ENCODE measurements at regions not wholly inside any gene's neighbourhood (a gene's known extent, or its start where the extent isn't known, plus 50 kb on each side); places are given as distances from the start of the nearest gene placed in this dataset.

GRCh38 chr15:97085731-97086130, 755.2 kb downstream of the NR2F2 start:
- Mint-ChIP-seq H3K4me3 (no peak overlapping the region), H3K9me3 (peaks cover 10% of the 10 kb centered on the region), H3K36me3 (ENCODE audit: low read depth) (no peaks in the 10 kb centered on the region), H3K4me1 (no peaks in the 10 kb centered on the region), H3K27ac (no peak overlapping the region), H3K27me3 (no peaks in the 10 kb centered on the region)
- ChIA-PET CTCF (no interaction called here), POLR2A (no interaction called here)
- no peak for DNase-seq

GRCh38 chr15:97087006-97087741, 756.7 kb downstream of the NR2F2 start:
- Mint-ChIP-seq H3K4me1 (no peaks in the 10 kb centered on the region), H3K9me3 (peaks cover 10% of the 10 kb centered on the region), H3K27ac (no peak overlapping the region), H3K36me3 (ENCODE audit: low read depth) (no peaks in the 10 kb centered on the region), H3K4me3 (no peak overlapping the region), H3K27me3 (no peaks in the 10 kb centered on the region)
- ChIA-PET POLR2A (no interaction called here), CTCF (interaction anchor here (0.7 kb wide), 1 partner anchor 1485 kb away, joined by 3 read pairs; no protein-coding TSS in a partner anchor)
- DNase-seq = no peak

DNA sequence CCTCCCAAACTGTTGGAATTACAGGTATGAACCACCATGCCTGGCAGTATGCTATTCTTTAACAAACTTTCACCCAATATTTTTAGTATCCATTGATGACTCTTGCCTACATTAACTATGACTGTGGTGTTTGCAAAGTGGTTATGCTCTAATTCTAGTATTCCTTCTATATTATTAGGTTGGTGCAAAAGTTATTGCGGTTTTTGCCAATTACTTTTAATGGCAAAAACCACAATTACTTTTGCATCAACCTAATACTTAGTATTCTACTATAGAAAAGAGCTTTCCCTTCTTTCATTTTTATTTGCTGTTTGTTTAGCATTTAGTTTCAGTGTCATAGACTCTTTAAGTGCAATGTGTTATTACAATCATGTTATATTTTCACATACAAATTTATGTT, 760.6 kb downstream of the NR2F2 start:
- Mint-ChIP-seq H3K36me3 (ENCODE audit: low read depth) (no peaks in the 10 kb centered on the region), H3K27ac (no peak overlapping the region), H3K4me1 (no peaks in the 10 kb centered on the region), H3K27me3 (no peaks in the 10 kb centered on the region), H3K9me3 (peaks cover 9% of the 10 kb centered on the region), H3K4me3 (no peak overlapping the region)
- ChIA-PET POLR2A (no interaction called here), CTCF (no interaction called here)
- no peak for DNase-seq

DNA sequence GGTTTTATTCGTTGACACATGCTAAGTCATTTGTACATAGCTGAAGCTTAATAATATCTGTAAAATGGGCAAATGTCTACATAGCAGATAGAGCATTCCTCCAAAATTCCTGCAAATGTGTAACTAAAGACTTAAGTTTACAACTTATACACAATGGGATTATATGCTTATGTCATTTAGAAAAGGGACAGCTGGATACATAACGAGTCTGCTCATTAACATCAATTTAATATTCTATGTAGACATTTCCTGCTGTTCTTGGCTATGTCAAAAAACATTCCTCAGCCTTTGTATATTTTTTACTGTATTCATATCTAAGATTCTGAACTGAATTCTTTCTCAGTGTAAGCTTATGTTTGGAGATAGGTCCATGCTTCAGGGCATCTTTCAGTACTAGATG, 762.2 kb downstream of the NR2F2 start:
- Mint-ChIP-seq H3K36me3 (ENCODE audit: low read depth) (no peaks in the 10 kb centered on the region), H3K4me3 (no peak overlapping the region), H3K27ac (no peak overlapping the region), H3K27me3 (no peaks in the 10 kb centered on the region), H3K9me3 (peaks cover 6% of the 10 kb centered on the region), H3K4me1 (no peaks in the 10 kb centered on the region)
- no peak for DNase-seq
- ChIA-PET CTCF (no interaction called here), POLR2A (no interaction called here)

DNA sequence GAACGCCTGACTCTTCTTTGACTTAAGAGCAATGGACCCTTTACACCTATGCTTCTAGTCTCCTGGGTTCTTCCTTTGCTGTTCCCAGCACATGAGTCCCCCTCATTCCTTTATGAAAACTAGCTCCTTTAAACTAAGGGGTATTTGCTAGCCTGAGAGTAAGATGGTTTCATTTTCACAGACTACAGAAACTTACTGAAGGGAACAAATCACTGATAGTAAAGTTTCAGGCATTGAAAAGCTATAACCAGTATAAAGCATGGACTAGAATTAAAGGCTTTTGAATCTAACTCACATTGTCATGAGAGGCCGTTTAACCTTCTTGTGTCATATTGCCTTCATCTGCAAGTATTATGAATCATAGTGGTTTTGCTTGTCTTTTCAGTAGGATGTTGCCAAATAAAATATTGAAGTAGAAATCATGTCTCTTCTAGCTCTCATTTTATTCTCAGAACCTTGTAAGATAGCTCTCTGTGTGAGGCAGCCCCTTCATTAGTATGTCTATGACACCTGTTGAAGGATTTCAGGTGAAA, 765.9 kb downstream of the NR2F2 start:
- POLR2A ChIA-PET = no interaction called here
- Mint-ChIP-seq H3K27me3 (no peaks in the 10 kb centered on the region), H3K27ac (no peak overlapping the region), H3K36me3 (ENCODE audit: low read depth) (no peaks in the 10 kb centered on the region), H3K4me3 (no peak overlapping the region), H3K9me3 (peaks cover 18% of the 10 kb centered on the region), H3K4me1 (no peaks in the 10 kb centered on the region)
- DNase-seq = no peak
- CTCF ChIA-PET = no interaction called here

DNA sequence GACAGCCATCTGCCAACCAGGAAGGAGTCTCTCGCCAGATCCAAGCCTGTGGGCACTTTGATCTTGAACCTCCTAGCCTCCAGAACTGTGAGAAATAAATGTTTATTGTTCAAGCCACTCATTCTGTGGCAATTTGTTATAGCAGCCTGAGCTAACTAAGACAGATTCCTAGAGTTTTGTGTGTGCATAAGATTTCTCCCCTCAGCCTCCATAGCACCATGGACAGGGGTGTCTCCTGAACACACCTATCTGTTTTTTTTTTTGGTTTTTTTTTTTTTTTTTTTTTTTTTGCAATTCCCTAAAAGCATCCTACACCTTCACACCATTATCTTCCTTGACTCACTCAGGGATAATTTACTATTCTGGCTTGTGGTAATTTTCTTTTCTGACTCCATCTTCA, 768.5 kb downstream of the NR2F2 start:
- no peak for DNase-seq
- Mint-ChIP-seq H3K4me1 (no peaks in the 10 kb centered on the region), H3K9me3 (peaks cover 21% of the 10 kb centered on the region), H3K4me3 (no peak overlapping the region), H3K36me3 (ENCODE audit: low read depth) (no peaks in the 10 kb centered on the region), H3K27ac (no peak overlapping the region), H3K27me3 (no peaks in the 10 kb centered on the region)
- ChIA-PET CTCF (no interaction called here), POLR2A (no interaction called here)

GRCh38 chr15:97101572-97101971, 771.1 kb downstream of the NR2F2 start:
- ChIA-PET POLR2A (no interaction called here), CTCF (no interaction called here)
- H3K9me3 Mint-ChIP-seq = peaks cover 23% of the 10 kb centered on the region
- H3K36me3 Mint-ChIP-seq (ENCODE audit: low read depth) = no peaks in the 10 kb centered on the region
- no peak for DNase-seq
- no peaks in the 10 kb centered on the region for H3K4me1 Mint-ChIP-seq
- H3K27me3 Mint-ChIP-seq = no peaks in the 10 kb centered on the region
- H3K27ac Mint-ChIP-seq = no peak overlapping the region
- no peak overlapping the region for H3K4me3 Mint-ChIP-seq

DNA sequence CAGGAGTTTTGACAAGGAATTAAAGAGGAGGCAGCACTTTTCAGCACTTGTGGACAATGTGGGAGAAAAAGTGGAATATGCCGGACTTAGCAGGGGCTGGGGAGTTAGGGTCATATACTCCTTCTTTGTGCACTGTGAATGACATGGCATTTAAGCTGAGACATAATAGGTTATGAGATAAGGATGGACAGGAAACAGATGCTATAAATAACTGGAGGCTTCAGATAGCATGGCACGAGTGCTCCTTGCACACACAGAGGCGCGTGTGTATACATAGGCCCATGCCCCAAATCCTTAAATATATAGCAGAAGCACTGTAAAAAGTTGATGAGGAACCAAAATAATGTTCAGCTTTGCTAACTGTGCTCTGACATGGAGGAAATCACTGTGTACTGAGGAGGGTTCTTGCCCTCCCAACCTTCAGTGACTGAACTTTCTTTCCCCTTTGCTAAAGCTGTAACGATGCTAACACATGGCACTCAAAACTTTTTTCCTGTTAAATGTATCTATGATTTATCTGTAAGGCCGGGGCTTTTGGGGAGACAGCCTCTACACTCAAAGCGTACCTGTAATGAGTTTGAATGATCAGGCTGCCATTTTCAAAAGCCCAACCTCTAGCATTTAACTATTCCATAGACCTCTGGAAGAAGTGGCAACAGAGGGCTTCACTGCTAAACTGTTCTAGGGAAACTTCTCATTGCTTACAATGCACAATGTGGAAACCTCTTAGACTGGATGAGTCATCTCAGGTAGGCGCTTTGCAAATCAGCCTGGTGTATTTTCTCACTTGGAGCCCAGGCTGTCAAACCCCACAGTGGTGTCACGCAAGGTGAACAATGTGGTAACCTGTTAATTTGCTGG, 784.6 kb downstream of the NR2F2 start:
- Mint-ChIP-seq H3K9me3 (peaks cover 16% of the 10 kb centered on the region), H3K27me3 (no peaks in the 10 kb centered on the region), H3K4me1 (no peaks in the 10 kb centered on the region), H3K27ac (no peak overlapping the region), H3K4me3 (no peak overlapping the region), H3K36me3 (ENCODE audit: low read depth) (no peaks in the 10 kb centered on the region)
- no peak for DNase-seq
- ChIA-PET CTCF (no interaction called here), POLR2A (no interaction called here)

- Mint-ChIP-seq H3K4me1 (no peaks in the 10 kb centered on the region), H3K27ac (no peak overlapping the region), H3K4me3 (no peak overlapping the region), H3K36me3 (ENCODE audit: low read depth) (no peaks in the 10 kb centered on the region), H3K9me3 (peaks cover 18% of the 10 kb centered on the region), H3K27me3 (no peaks in the 10 kb centered on the region)
- CTCF ChIA-PET = no interaction called here
- no peak for DNase-seq
- POLR2A ChIA-PET = no interaction called here
Observed at GRCh38 chr15:97115761-97116070, 785.2 kb downstream of the NR2F2 start.

DNA sequence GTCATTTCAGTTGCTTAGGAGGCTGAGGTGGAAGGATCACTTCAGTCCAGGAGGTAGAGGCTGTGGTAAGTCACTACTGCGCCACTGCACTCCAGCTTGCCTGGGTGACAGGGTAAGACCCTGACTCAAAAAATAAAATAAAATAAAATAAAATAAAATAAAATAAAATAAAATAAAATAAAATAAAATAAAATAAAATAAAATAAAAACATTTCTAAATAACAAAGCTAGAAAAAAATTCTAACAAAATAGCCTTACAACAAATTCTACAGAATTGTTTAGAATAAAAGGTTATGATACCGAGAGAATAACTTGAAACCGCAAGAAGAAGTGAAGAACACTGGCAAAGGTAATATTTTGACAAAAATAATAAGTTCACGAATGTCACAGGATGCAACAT, 794.3 kb downstream of the NR2F2 start:
- H3K4me3 Mint-ChIP-seq = no peak overlapping the region
- H3K4me1 Mint-ChIP-seq = no peaks in the 10 kb centered on the region
- no peaks in the 10 kb centered on the region for H3K36me3 Mint-ChIP-seq (ENCODE audit: low read depth)
- H3K27me3 Mint-ChIP-seq = no peaks in the 10 kb centered on the region
- H3K9me3 Mint-ChIP-seq = peaks cover 14% of the 10 kb centered on the region
- no peak overlapping the region for H3K27ac Mint-ChIP-seq
- ChIA-PET POLR2A (no interaction called here), CTCF (no interaction called here)
- DNase-seq = no peak

- no peaks in the 10 kb centered on the region for H3K4me1 Mint-ChIP-seq
- no peak overlapping the region for H3K4me3 Mint-ChIP-seq
- no peak overlapping the region for H3K27ac Mint-ChIP-seq
Observed at GRCh38 chr15:97126553-97127233, 796.2 kb downstream of the NR2F2 start.

GRCh38 chr15:97129674-97130073, 799.2 kb downstream of the NR2F2 start:
- Mint-ChIP-seq H3K4me1 (no peaks in the 10 kb centered on the region), H3K36me3 (ENCODE audit: low read depth) (no peaks in the 10 kb centered on the region), H3K27ac (no peak overlapping the region), H3K4me3 (no peak overlapping the region), H3K9me3 (peaks cover 18% of the 10 kb centered on the region), H3K27me3 (no peaks in the 10 kb centered on the region)
- ChIA-PET CTCF (no interaction called here), POLR2A (no interaction called here)
- DNase-seq = no peak

More at GRCh38 chr15:97126553-97127233, 796.2 kb downstream of the NR2F2 start:
- Mint-ChIP-seq H3K27me3 (no peaks in the 10 kb centered on the region), H3K9me3 (peaks cover 7% of the 10 kb centered on the region), H3K36me3 (ENCODE audit: low read depth) (no peaks in the 10 kb centered on the region)
- CTCF ChIA-PET = no interaction called here
- DNase-seq = no peak
- POLR2A ChIA-PET = no interaction called here

- CTCF ChIA-PET = no interaction called here
- POLR2A ChIA-PET = no interaction called here
- Mint-ChIP-seq H3K4me3 (no peak overlapping the region), H3K36me3 (ENCODE audit: low read depth) (no peaks in the 10 kb centered on the region), H3K27me3 (no peaks in the 10 kb centered on the region), H3K9me3 (peaks cover 14% of the 10 kb centered on the region), H3K4me1 (no peaks in the 10 kb centered on the region), H3K27ac (no peak overlapping the region)
- no peak for DNase-seq
Observed at GRCh38 chr15:97140216-97140615, 809.7 kb downstream of the NR2F2 start.
